H1 (cell line): ENCODE measurements at regions not wholly inside any gene's neighbourhood (a gene's known extent, or its start where the extent isn't known, plus 50 kb on each side); places are given as distances from the start of the nearest gene placed in this dataset.

Experiments used
- EGR1 ChIP-seq: IDR thresholded peaks from 2 replicates; pipeline ENCODE4 v1.6.1; 2011; ENCODE audit warnings: low read depth, low read length, borderline replicate concordance
- NANOG ChIP-seq: IDR thresholded peaks from 2 replicates; pipeline ENCODE4 v1.6.1; 2011; ENCODE audit warnings: low read length, low read depth, mild to moderate bottlenecking, inconsistent platforms; ENCODE audit not compliant: insufficient read depth, poor library complexity, severe bottlenecking
- TF ChIP-seq, protein P1 (sequence below): fragments of 300-600 bp; sonication (generic); IDR thresholded peaks from 2 replicates; pipeline ENCODE4 v1.7.1; 2012; ENCODE audit warnings: low read length, moderate library complexity, mild to moderate bottlenecking, inconsistent platforms; ENCODE audit not compliant: insufficient replicate concordance
- TF ChIP-seq, protein P2 (sequence below): IDR thresholded peaks from 2 replicates; pipeline ENCODE4 v1.6.1; 2012; ENCODE audit warnings: inconsistent platforms
- TF ChIP-seq, protein P3 (sequence below), 3 experiments: IDR thresholded peaks; 1 replicate in 2 of 3; 2 replicates in 1 of 3; pipeline versions ENCODE4 v1.5.1 to v1.6.1; 2011; ENCODE audit warnings: low read length in 3 of 3, mild to moderate bottlenecking in 3 of 3, inconsistent platforms in 2 of 3, low read depth in 1 of 3, moderate library complexity in 1 of 3; ENCODE audit not compliant: insufficient read depth in 1 of 3; ENCODE audit errors: control extremely low read depth in 1 of 3

DNA sequence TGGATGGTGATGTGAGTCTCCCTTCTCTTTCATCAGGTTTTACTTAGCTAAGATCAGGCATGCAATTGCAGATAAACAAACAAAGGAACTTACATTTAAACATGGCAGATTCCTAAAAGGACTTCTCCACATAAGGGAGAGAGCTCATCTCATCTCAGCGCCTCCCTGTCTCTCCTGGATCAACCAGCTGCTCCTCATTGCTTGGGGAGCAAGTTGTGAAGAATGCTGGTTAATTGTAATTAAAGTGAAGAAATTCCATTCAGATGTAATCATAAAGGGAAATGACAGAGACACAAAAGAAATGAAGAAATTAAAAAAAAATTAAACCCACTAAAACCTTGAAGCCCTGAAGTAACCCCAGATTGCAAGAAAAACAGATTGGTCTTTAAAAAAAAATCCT is 104.4 kb upstream of the DIO2 start (continued):
- TF ChIP-seq, protein P1, sequence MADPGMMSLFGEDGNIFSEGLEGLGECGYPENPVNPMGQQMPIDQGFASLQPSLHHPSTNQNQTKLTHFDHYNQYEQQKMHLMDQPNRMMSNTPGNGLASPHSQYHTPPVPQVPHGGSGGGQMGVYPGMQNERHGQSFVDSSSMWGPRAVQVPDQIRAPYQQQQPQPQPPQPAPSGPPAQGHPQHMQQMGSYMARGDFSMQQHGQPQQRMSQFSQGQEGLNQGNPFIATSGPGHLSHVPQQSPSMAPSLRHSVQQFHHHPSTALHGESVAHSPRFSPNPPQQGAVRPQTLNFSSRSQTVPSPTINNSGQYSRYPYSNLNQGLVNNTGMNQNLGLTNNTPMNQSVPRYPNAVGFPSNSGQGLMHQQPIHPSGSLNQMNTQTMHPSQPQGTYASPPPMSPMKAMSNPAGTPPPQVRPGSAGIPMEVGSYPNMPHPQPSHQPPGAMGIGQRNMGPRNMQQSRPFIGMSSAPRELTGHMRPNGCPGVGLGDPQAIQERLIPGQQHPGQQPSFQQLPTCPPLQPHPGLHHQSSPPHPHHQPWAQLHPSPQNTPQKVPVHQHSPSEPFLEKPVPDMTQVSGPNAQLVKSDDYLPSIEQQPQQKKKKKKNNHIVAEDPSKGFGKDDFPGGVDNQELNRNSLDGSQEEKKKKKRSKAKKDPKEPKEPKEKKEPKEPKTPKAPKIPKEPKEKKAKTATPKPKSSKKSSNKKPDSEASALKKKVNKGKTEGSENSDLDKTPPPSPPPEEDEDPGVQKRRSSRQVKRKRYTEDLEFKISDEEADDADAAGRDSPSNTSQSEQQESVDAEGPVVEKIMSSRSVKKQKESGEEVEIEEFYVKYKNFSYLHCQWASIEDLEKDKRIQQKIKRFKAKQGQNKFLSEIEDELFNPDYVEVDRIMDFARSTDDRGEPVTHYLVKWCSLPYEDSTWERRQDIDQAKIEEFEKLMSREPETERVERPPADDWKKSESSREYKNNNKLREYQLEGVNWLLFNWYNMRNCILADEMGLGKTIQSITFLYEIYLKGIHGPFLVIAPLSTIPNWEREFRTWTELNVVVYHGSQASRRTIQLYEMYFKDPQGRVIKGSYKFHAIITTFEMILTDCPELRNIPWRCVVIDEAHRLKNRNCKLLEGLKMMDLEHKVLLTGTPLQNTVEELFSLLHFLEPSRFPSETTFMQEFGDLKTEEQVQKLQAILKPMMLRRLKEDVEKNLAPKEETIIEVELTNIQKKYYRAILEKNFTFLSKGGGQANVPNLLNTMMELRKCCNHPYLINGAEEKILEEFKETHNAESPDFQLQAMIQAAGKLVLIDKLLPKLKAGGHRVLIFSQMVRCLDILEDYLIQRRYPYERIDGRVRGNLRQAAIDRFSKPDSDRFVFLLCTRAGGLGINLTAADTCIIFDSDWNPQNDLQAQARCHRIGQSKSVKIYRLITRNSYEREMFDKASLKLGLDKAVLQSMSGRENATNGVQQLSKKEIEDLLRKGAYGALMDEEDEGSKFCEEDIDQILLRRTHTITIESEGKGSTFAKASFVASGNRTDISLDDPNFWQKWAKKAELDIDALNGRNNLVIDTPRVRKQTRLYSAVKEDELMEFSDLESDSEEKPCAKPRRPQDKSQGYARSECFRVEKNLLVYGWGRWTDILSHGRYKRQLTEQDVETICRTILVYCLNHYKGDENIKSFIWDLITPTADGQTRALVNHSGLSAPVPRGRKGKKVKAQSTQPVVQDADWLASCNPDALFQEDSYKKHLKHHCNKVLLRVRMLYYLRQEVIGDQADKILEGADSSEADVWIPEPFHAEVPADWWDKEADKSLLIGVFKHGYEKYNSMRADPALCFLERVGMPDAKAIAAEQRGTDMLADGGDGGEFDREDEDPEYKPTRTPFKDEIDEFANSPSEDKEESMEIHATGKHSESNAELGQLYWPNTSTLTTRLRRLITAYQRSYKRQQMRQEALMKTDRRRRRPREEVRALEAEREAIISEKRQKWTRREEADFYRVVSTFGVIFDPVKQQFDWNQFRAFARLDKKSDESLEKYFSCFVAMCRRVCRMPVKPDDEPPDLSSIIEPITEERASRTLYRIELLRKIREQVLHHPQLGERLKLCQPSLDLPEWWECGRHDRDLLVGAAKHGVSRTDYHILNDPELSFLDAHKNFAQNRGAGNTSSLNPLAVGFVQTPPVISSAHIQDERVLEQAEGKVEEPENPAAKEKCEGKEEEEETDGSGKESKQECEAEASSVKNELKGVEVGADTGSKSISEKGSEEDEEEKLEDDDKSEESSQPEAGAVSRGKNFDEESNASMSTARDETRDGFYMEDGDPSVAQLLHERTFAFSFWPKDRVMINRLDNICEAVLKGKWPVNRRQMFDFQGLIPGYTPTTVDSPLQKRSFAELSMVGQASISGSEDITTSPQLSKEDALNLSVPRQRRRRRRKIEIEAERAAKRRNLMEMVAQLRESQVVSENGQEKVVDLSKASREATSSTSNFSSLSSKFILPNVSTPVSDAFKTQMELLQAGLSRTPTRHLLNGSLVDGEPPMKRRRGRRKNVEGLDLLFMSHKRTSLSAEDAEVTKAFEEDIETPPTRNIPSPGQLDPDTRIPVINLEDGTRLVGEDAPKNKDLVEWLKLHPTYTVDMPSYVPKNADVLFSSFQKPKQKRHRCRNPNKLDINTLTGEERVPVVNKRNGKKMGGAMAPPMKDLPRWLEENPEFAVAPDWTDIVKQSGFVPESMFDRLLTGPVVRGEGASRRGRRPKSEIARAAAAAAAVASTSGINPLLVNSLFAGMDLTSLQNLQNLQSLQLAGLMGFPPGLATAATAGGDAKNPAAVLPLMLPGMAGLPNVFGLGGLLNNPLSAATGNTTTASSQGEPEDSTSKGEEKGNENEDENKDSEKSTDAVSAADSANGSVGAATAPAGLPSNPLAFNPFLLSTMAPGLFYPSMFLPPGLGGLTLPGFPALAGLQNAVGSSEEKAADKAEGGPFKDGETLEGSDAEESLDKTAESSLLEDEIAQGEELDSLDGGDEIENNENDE, result no peak
- TF ChIP-seq, protein P2, sequence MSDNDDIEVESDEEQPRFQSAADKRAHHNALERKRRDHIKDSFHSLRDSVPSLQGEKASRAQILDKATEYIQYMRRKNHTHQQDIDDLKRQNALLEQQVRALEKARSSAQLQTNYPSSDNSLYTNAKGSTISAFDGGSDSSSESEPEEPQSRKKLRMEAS, result no peak
- TF ChIP-seq EGR1 (no peak), NANOG (no peak)
- TF ChIP-seq, protein P3, sequence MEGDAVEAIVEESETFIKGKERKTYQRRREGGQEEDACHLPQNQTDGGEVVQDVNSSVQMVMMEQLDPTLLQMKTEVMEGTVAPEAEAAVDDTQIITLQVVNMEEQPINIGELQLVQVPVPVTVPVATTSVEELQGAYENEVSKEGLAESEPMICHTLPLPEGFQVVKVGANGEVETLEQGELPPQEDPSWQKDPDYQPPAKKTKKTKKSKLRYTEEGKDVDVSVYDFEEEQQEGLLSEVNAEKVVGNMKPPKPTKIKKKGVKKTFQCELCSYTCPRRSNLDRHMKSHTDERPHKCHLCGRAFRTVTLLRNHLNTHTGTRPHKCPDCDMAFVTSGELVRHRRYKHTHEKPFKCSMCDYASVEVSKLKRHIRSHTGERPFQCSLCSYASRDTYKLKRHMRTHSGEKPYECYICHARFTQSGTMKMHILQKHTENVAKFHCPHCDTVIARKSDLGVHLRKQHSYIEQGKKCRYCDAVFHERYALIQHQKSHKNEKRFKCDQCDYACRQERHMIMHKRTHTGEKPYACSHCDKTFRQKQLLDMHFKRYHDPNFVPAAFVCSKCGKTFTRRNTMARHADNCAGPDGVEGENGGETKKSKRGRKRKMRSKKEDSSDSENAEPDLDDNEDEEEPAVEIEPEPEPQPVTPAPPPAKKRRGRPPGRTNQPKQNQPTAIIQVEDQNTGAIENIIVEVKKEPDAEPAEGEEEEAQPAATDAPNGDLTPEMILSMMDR (IDR thresholded peaks at IDR 0.05; ENCODE audit: control extremely low read depth in 1 of 3, insufficient read depth in 1 of 3, low read depth in 1 of 3, low read length in 3 of 3), result no peak
